Kidney (tissue), 13 donors: ENCODE measurements at regions not wholly inside any gene's neighbourhood (a gene's known extent, or its start where the extent isn't known, plus 50 kb on each side); places are given as distances from the start of the nearest gene placed in this dataset.

Experiments used
- DNase-seq, 5 donors: peaks; one replicate each; pipeline ENCODE4 v3.0.0-alpha.2; 2013 to 2020
- FAIRE-seq: peaks from 2 replicates; lab custom pipeline; 2012; peaks lifted over from hg19 to GRCh38; lab: Jason Lieb, UNC
- H3K27ac ChIP-seq, 2 donors: one replicate each; pipeline ENCODE4 v1.7.0; 2013; ENCODE audit warnings: low read depth in 2 of 2, low read length in 2 of 2, inconsistent platforms in 1 of 2
- H3K27me3 ChIP-seq: one replicate; pipeline ENCODE4 v1.7.1; 2013; ENCODE audit warnings: low read length, inconsistent platforms; ENCODE audit not compliant: control insufficient read depth, insufficient read depth
- H3K36me3 ChIP-seq, 3 donors: one replicate each; pipeline versions ENCODE4 v1.7.0 to v1.7.1; 2013; ENCODE audit warnings: low read length in 3 of 3, control low read depth in 1 of 3, inconsistent platforms in 1 of 3; ENCODE audit not compliant: insufficient read depth in 3 of 3, control insufficient read depth in 2 of 3
- H3K4me1 ChIP-seq, 3 donors: one replicate each; pipeline versions ENCODE4 v1.7.0 to v1.7.1; 2013; ENCODE audit warnings: low read length in 3 of 3, inconsistent platforms in 1 of 3, low read depth in 1 of 3; ENCODE audit not compliant: control insufficient read depth in 2 of 3, insufficient read depth in 2 of 3
- H3K4me3 ChIP-seq, 3 donors: one replicate each; pipeline versions ENCODE4 v1.7.0 to v1.8.1; 2013; ENCODE audit warnings: low read length in 3 of 3, control low read depth in 1 of 3, inconsistent platforms in 1 of 3
- H3K9ac ChIP-seq, 3 donors: one replicate each; pipeline versions ENCODE4 v1.7.0 to v1.7.1; 2013; ENCODE audit warnings: low read length in 3 of 3, control low read depth in 1 of 3, inconsistent platforms in 1 of 3
- H3K9me3 ChIP-seq, 3 donors: one replicate each; pipeline versions ENCODE4 v1.7.0 to v1.7.1; 2013; ENCODE audit warnings: low read length in 3 of 3, control low read depth in 1 of 3, inconsistent platforms in 1 of 3; ENCODE audit not compliant: control insufficient read depth in 2 of 3, insufficient read depth in 1 of 3
- intact Hi-C: fragments of 100-400 bp; cut with DNase I; formaldehyde crosslinking; loops from one replicate; pipeline ENCODE4 v1.11.1; 2022
- TF ChIP-seq, protein P1 (sequence below): IDR thresholded peaks from 3 replicates; pipeline ENCODE4 v1.5.1; 2012; ENCODE audit warnings: mild to moderate bottlenecking, moderate library complexity, borderline replicate concordance; ENCODE audit not compliant: insufficient read depth; ENCODE audit errors: extremely low read depth
- donor health status: control.
- donor health status: control.
- donor health status: control.
- donor health status: control.
- donor health status: control.
- donor health status: DM: yes; HTN: yes; CAD: no.
- donor health status: Normal renal cell carcinoma (clear cell type).

DNA sequence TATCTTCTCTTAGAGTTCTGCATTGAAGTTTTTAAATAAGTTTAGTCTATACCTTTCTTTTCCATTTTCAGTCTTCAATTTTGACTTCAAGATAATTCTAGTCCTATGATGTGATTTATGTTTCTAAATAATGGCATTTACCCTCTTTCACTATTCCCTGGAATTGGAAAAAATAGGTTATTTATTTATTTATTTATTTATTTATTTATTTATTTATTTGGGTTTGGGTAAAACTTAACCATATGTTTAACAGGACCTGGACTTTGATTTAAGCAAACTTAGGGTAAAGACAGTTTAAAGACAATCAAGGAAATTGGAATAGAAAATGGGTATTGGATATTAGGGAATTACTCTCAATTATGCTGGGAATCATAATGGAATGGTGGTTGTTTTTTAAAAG, 182.1 kb downstream of the RPIA start:
- Histone ChIP-seq H3K4me3 (no peak overlapping the region), H3K27ac (no peak overlapping the region), H3K9me3 (no peaks in the 10 kb centered on the region), H3K9ac (no peak overlapping the region), H3K36me3 (no peaks in the 10 kb centered on the region), H3K27me3 (no peaks in the 10 kb centered on the region), H3K4me1 (no peaks in the 10 kb centered on the region)
- TF ChIP-seq, protein P1, sequence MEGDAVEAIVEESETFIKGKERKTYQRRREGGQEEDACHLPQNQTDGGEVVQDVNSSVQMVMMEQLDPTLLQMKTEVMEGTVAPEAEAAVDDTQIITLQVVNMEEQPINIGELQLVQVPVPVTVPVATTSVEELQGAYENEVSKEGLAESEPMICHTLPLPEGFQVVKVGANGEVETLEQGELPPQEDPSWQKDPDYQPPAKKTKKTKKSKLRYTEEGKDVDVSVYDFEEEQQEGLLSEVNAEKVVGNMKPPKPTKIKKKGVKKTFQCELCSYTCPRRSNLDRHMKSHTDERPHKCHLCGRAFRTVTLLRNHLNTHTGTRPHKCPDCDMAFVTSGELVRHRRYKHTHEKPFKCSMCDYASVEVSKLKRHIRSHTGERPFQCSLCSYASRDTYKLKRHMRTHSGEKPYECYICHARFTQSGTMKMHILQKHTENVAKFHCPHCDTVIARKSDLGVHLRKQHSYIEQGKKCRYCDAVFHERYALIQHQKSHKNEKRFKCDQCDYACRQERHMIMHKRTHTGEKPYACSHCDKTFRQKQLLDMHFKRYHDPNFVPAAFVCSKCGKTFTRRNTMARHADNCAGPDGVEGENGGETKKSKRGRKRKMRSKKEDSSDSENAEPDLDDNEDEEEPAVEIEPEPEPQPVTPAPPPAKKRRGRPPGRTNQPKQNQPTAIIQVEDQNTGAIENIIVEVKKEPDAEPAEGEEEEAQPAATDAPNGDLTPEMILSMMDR, result no peak
- intact Hi-C loops, result no loop called here
- no peak for FAIRE-seq
- no peak for DNase-seq

DNA sequence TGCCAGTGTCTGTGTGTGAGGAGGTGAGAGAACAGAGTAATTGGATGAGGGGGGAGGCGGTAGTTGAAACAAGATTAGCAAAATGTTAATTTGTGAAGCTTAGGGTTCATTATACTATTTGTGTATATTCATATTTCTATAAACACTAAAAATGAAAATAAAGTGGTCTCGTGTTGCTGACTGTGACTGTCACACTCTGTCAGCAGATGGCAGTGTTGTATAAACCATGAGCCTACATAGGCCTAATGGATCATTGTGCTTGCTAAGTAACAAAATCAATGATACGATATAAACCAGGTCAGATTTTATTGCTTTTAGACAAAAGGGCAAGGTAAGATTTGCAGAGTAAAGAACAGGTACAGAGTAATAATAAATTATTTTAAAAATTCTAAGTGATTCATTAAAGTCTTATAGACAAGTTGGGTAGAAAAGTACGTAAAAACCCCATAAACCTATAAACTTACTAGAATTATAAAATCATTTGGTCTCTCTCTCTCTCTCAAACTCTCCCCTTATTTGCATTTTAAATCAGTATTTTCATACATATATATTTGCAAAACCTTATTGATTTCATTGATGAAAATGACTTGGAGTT, 182.7 kb downstream of the RPIA start:
- Histone ChIP-seq H3K4me3 (no peak overlapping the region), H3K36me3 (no peaks in the 10 kb centered on the region), H3K4me1 (no peaks in the 10 kb centered on the region), H3K9me3 (no peaks in the 10 kb centered on the region), H3K27me3 (no peaks in the 10 kb centered on the region), H3K9ac (no peak overlapping the region), H3K27ac (no peak overlapping the region)
- DNase-seq (peak in 3 of 5 donors; percentile 33 to 73 (median 52)), FAIRE-seq (peak; percentile 96)
- TF ChIP-seq, protein P1, result peak; percentile 84
- intact Hi-C loops, result no loop called here

DNA sequence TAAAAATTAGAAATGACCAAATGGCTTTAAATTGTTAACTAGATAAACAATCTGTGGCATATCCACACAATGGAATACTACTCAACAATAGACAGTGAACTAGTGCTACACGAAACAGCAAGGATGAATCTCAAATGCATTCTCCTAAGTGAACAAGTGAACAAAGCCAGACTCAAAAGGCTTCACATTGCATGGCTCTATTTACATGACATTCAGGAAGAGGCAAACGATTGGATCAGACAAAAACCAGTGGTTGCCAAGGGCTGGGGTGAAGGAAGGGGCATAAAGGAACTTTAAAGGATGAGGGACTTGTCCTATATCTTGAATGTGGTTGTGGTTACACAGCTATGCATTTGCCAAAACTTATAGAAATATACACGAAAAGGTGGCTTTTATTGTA, 184.3 kb downstream of the RPIA start:
- no peaks in the 10 kb centered on the region for H3K27me3 ChIP-seq
- FAIRE-seq (no peak), DNase-seq (no peak)
- no peaks in the 10 kb centered on the region for H3K9me3 ChIP-seq
- no peaks in the 10 kb centered on the region for H3K36me3 ChIP-seq
- TF ChIP-seq, protein P1, result no peak
- H3K27ac ChIP-seq, result no peak overlapping the region
- intact Hi-C loops, result no loop called here
- H3K9ac ChIP-seq, result no peak overlapping the region
- H3K4me3 ChIP-seq, result no peak overlapping the region
- peaks cover 0 to 3% (median 0%) of the 10 kb centered on the region in 3 donors for H3K4me1 ChIP-seq

DNA sequence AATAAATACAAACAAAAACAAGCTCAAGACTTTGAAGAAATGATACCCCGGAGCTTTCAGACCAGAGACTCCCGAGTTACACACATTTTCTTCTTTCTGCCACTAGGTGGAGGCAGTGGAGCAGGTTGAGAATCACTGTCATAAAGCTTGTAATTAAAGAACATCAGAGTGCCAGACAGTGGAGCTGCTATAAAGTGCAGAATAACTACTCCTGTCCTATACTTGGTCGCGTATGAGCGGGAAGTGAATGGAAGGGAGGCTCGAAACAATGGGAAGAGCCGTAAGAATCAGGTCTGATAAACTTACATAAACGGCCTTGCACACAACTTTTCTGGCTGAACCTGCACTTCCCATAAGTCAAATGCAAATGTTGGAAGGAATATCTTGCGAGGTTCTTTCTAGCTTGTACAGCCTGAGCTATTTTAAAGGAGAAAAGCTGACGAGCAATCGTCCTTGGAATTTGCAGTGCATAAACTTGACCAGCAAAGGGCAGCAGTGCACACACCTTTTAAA, 189.0 kb downstream of the RPIA start:
- intact Hi-C loops, result no loop called here
- DNase-seq (peak in 4 of 5 donors; percentile 51 to 88 (median 72)), FAIRE-seq (peak; percentile 80)
- Histone ChIP-seq H3K36me3 (no peaks in the 10 kb centered on the region), H3K9me3 (no peaks in the 10 kb centered on the region), H3K9ac (no peak overlapping the region), H3K4me1 (peaks cover 0 to 3% (median 0%) of the 10 kb centered on the region in 3 donors), H3K27ac (no peak overlapping the region), H3K4me3 (peak overlapping the region in 2 of 3 donors; percentile 39), H3K27me3 (no peaks in the 10 kb centered on the region)
- TF ChIP-seq, protein P1, result peak; percentile 83
